WERI-Rb-1 (cell line): ENCODE measurements at regions not wholly inside any gene's neighbourhood (a gene's known extent, or its start where the extent isn't known, plus 50 kb on each side); places are given as distances from the start of the nearest gene placed in this dataset.

Experiments
- DNase-seq: peaks from one replicate; pipeline ENCODE4 v3.0.0-alpha.2; 2020
- H3K27ac ChIP-seq: fragments of 250-450 bp; sonication (Bioruptor Pico); 2 replicates; pipeline ENCODE4 v1.5.1; 2020; ENCODE audit warnings: mild to moderate bottlenecking, moderate library complexity
- H3K27me3 ChIP-seq: fragments of 250-450 bp; sonication (Bioruptor Pico); 2 replicates; pipeline ENCODE4 v1.5.1; 2021; ENCODE audit warnings: mild to moderate bottlenecking, low read depth, moderate library complexity; ENCODE audit not compliant: insufficient read depth, severe bottlenecking
- H3K36me3 ChIP-seq: fragments of 250-450 bp; sonication (Bioruptor Pico); 2 replicates; pipeline ENCODE4 v1.5.1; 2020; ENCODE audit warnings: mild to moderate bottlenecking, moderate library complexity
- H3K4me3 ChIP-seq: 2 replicates; pipeline ENCODE4 v1.5.1; 2011; ENCODE audit warnings: low read depth, mild to moderate bottlenecking, control low read depth, low read length
- H3K9me3 ChIP-seq: fragments of 250-450 bp; sonication (Bioruptor Pico); 2 replicates; pipeline ENCODE4 v1.5.1; 2021; ENCODE audit warnings: mild to moderate bottlenecking, moderate library complexity; ENCODE audit not compliant: severe bottlenecking
- TF ChIP-seq, protein P1 (sequence below): IDR thresholded peaks from 2 replicates; pipeline ENCODE4 v1.5.1; 2011; ENCODE audit warnings: low read depth, mild to moderate bottlenecking, control low read depth, inconsistent platforms, low read length

DNA sequence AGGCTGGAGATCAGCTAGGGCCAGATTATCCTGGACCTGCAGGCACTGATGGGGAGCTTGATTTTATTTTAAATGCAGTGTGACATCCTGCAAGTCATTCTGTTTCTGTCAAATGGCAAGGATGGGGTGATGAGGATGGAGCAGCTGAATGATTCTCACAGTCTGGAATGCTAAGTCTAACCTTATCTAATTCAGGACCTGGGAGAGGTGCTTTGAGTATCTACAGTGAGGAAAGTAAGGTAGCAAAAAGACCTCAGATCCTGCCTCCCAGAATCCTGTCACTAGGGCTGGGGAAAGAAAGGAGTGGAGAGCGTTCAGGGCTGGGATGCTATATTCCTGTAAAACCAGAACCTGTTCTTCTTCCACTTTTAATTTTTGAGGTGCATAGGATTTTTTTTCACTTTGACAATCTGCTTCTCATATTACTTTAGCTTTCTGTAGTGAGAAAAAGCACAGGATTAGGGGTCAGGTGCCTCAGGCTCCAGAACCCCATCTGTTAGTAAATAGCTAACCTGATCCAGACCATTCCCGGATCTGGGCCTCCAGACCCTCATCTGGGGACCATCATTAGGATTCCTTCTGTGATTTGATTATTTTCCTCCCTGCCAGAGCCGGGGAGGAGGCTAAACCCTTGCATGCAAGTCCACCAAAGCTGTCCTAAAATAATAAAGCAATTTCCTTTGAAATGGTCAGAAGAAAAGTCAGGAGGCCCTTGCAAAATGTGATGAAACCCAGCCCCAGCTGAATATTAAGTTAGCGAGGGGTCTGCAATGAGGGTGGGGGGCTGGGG, 54.7 kb downstream of the ASCL1 start:
- DNase-seq = no peak
- Histone ChIP-seq H3K27me3 (no peaks in the 10 kb centered on the region), H3K4me3 (no peak overlapping the region), H3K36me3 (no peaks in the 10 kb centered on the region), H3K27ac (peak overlapping the region; percentile 43; the same call in 1 of the 2 replicates), H3K9me3 (peaks cover 6% of the 10 kb centered on the region)
- TF ChIP-seq, protein P1, sequence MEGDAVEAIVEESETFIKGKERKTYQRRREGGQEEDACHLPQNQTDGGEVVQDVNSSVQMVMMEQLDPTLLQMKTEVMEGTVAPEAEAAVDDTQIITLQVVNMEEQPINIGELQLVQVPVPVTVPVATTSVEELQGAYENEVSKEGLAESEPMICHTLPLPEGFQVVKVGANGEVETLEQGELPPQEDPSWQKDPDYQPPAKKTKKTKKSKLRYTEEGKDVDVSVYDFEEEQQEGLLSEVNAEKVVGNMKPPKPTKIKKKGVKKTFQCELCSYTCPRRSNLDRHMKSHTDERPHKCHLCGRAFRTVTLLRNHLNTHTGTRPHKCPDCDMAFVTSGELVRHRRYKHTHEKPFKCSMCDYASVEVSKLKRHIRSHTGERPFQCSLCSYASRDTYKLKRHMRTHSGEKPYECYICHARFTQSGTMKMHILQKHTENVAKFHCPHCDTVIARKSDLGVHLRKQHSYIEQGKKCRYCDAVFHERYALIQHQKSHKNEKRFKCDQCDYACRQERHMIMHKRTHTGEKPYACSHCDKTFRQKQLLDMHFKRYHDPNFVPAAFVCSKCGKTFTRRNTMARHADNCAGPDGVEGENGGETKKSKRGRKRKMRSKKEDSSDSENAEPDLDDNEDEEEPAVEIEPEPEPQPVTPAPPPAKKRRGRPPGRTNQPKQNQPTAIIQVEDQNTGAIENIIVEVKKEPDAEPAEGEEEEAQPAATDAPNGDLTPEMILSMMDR = no peak

DNA sequence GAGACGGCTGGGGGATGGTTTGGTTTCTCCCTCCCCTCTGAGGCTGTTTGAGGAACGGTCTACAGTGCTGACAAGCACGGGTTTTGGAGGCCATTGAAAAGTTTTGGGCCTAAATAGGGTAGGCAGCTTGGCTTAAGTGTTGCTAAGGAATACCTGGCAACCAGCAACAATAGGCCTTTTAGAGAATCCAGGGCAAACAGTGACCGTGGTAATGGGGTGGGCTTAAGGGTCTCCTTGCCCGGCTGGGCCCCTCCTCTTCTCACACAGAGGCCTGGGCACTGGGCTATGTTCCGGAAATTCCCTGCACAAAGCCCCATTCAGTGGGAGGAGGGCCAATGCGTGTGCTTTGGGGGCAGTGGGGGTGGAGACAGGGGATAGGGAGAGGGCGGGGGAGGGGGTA, 55.4 kb downstream of the ASCL1 start:
- TF ChIP-seq, protein P1 = no peak
- Histone ChIP-seq H3K36me3 (no peaks in the 10 kb centered on the region), H3K27ac (peak overlapping the region; percentile 43; the same call in 1 of the 2 replicates), H3K4me3 (no peak overlapping the region), H3K9me3 (peaks cover 6% of the 10 kb centered on the region), H3K27me3 (no peaks in the 10 kb centered on the region)
- DNase-seq = no peak

DNA sequence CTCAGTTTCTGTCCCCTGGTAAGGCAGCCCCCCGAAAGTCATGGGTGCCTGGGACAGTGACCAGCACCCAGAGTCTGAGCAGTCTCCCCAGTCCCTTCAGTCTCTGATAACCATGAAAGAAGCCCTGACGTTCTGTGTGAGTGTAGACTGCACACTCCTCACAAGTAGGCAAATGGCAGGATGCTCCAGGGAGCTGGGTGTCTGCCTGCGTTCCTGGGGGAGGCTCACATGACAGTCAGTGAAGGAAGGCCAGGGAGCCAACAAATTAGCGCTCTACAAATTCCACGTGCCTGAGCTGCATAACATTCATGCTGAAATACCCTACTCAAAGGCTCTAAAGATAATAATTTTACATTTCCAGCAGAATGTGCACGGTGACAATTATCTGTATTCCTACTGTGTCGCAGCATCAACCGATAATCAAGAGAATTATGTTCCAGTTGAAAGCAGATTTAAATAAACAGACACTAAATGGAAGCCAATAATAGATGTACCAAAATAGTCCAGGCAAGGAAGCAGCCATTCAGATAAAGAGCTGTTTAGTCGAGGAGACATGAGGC, 56.3 kb downstream of the ASCL1 start:
- Histone ChIP-seq H3K4me3 (no peak overlapping the region), H3K9me3 (peaks cover under 1% of the 10 kb centered on the region), H3K36me3 (no peaks in the 10 kb centered on the region), H3K27me3 (no peaks in the 10 kb centered on the region), H3K27ac (no peak overlapping the region)
- DNase-seq = no peak
- TF ChIP-seq, protein P1 = no peak

DNA sequence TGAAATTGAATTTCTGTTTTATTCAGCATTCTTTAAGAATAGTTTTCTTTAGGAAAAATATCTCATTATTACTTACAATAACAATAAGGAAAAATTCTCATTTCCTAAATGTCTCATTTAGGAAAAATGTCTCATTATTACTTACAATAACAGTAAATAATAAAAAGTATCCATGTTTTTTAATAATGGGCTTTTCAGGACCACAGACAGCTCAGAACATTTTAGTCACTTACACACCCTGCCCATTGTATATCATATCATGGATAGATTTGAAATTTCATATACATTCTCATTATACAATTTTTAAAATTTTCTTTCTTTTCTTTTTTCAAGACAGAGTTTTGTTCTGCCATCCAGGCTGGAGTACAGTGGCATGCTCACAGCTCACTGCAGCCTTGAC, 58.9 kb downstream of the ASCL1 start:
- DNase-seq = no peak
- H3K4me3 ChIP-seq = no peak overlapping the region
- no peaks in the 10 kb centered on the region for H3K9me3 ChIP-seq
- no peak overlapping the region for H3K27ac ChIP-seq
- no peaks in the 10 kb centered on the region for H3K27me3 ChIP-seq
- no peaks in the 10 kb centered on the region for H3K36me3 ChIP-seq
- TF ChIP-seq, protein P1 = no peak

DNA sequence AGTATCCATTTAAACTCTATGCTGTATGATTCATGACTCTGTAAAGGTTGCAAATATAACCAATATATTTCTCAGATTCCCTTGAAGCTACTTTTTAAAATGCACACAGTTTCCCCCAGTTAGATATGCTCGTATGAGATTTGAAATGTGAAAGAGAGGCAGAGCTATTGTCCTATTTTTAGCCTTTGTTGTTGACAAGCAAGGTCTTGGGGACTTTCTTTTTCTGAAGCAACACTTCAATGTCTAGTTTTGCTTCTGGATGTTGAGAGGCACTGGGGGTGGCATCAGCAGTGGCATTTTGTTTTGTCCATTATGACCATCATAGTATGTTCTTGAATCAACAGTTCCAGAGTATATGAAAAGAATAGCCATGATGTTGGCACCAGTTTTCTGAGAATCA, 63.4 kb downstream of the ASCL1 start:
- no peak overlapping the region for H3K4me3 ChIP-seq
- TF ChIP-seq, protein P1 = no peak
- H3K27ac ChIP-seq = no peak overlapping the region
- no peaks in the 10 kb centered on the region for H3K27me3 ChIP-seq
- no peak for DNase-seq
- H3K9me3 ChIP-seq = no peaks in the 10 kb centered on the region
- H3K36me3 ChIP-seq = no peaks in the 10 kb centered on the region
